GM10248 (cell line): ENCODE measurements at regions not wholly inside any gene's neighbourhood (a gene's known extent, or its start where the extent isn't known, plus 50 kb on each side); places are given as distances from the start of the nearest gene placed in this dataset.

ENCODE experiments used
- CTCF ChIA-PET: fragments of 300-600 bp; sonication (Branson Sonifier 250); formaldehyde crosslinking; extraction: SDS; loops from one replicate; lab custom pipeline; 2021; ENCODE audit warnings: antibody characterized with exemption; lab: Yijun Ruan, JAX
- POLR2A ChIA-PET: fragments of 350-650 bp; sonication (Branson Sonifier 250); formaldehyde crosslinking; extraction: SDS; loops from one replicate; lab custom pipeline; 2020; ENCODE audit warnings: antibody characterized with exemption; lab: Yijun Ruan, JAX
- DNase-seq: peaks from one replicate; pipeline ENCODE4 v3.0.0; 2012; ENCODE audit errors: extremely low spot score
- TF ChIP-seq, protein P1 (sequence below): IDR thresholded peaks from 2 replicates; pipeline ENCODE4 v1.5.1; 2012; ENCODE audit warnings: mild to moderate bottlenecking, low read depth; ENCODE audit errors: extremely low read depth, missing control alignments, control extremely low read depth

DNA sequence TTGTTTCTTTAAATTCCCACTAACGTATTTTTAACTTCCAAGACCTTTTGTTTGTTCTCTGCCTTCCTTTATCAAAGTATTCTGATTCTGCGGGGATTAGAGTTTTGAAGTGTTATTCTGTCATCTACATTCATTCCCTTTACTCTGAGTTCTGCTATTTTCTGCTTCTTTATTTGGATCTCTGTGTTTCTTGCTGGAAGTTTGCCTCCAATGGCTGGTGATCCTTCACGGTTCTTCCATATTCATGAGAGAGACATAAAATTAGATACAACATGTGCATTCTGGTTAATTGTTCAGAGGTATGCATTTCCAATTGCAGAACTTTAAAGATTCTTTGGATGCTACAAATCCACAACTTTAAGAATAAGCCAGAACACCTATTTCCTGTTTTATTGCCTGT is 244.7 kb upstream of the ADARB2 start:
- TF ChIP-seq, protein P1, sequence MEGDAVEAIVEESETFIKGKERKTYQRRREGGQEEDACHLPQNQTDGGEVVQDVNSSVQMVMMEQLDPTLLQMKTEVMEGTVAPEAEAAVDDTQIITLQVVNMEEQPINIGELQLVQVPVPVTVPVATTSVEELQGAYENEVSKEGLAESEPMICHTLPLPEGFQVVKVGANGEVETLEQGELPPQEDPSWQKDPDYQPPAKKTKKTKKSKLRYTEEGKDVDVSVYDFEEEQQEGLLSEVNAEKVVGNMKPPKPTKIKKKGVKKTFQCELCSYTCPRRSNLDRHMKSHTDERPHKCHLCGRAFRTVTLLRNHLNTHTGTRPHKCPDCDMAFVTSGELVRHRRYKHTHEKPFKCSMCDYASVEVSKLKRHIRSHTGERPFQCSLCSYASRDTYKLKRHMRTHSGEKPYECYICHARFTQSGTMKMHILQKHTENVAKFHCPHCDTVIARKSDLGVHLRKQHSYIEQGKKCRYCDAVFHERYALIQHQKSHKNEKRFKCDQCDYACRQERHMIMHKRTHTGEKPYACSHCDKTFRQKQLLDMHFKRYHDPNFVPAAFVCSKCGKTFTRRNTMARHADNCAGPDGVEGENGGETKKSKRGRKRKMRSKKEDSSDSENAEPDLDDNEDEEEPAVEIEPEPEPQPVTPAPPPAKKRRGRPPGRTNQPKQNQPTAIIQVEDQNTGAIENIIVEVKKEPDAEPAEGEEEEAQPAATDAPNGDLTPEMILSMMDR, result no peak
- no peak for DNase-seq
- ChIA-PET POLR2A (no interaction called here), CTCF (no interaction called here)

DNA sequence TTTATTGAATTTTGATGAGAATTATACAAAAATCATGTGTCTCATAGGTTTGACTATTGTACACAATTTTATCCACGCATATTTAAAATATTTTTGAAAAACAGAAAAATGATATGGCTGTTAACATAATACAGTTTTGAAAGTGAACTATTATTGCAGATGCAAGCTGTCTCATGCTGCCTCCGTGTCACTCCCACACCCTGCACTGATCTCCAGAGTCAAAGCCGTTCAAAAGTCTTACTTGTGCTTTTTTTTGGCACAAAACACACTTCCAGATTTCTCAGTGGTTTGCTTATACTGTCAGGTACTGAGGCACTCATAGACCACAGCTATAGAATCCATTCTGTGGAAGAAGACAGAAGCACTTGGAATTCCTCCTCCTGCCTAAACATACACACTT is 243.1 kb upstream of the ADARB2 start:
- CTCF ChIA-PET, result no interaction called here
- DNase-seq, result no peak
- TF ChIP-seq, protein P1, result no peak
- POLR2A ChIA-PET, result no interaction called here

DNA sequence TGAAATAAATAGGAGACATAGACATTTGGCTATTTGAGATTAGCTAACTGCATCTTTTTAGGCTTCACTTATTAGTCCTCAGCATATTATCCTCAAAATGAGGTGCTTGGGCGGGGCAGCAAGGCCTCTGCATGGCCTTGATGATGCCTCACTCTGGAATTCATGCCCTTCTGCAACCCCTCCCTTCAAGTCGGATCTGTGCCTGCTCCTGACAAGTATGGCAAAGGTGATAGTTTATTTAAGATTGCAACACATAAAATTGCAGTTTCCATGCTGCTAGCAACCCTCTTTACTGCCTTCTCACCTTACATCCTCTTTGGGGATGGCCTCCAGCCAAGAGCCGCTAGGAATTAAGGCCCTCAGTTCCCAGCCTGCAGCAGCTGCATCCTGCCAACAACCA is 241.3 kb upstream of the ADARB2 start:
- ChIA-PET CTCF (no interaction called here), POLR2A (no interaction called here)
- TF ChIP-seq, protein P1, result no peak
- no peak for DNase-seq

DNA sequence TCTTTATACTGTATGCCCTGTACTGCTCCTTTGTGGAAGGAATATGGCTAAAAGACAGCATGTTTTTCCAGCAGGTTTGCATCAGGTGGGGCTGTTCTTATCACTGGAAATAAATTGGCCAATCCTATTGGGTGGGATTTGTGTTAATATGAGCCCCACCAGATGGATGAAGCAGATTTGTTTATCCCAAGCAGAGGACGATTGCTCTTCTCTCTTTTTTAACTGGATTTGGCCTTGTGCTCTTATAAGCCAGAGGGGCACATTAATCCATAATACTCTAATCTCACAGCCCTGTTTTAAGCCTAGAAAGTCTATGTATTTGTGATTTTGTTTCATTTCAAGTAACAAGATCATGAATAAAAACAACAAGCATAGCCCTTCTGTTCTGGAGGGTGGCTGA is 240.1 kb upstream of the ADARB2 start:
- POLR2A ChIA-PET, result no interaction called here
- CTCF ChIA-PET, result no interaction called here
- no peak for DNase-seq
- TF ChIP-seq, protein P1, result no peak

DNA sequence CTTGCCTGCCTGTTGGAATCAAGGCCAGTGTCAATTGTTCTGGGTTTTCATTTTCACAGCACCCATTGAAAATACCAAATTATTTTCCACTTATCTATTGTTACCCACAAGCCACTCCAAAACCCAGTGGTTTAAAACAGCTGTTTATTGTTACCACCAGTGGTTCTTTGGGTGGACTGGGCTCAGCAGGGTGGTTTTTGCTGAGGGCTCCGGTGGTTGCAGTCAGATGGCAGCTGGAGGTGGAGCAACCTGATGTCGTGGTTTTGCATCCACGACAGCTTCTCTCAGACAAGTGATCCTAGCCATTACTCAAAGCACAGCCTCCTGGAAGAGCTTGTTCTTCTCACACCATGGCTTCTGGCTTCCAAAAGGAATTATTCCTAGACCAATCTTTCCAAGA is 235.1 kb upstream of the ADARB2 start:
- TF ChIP-seq, protein P1, result no peak
- CTCF ChIA-PET, result no interaction called here
- no peak for DNase-seq
- POLR2A ChIA-PET, result no interaction called here

DNA sequence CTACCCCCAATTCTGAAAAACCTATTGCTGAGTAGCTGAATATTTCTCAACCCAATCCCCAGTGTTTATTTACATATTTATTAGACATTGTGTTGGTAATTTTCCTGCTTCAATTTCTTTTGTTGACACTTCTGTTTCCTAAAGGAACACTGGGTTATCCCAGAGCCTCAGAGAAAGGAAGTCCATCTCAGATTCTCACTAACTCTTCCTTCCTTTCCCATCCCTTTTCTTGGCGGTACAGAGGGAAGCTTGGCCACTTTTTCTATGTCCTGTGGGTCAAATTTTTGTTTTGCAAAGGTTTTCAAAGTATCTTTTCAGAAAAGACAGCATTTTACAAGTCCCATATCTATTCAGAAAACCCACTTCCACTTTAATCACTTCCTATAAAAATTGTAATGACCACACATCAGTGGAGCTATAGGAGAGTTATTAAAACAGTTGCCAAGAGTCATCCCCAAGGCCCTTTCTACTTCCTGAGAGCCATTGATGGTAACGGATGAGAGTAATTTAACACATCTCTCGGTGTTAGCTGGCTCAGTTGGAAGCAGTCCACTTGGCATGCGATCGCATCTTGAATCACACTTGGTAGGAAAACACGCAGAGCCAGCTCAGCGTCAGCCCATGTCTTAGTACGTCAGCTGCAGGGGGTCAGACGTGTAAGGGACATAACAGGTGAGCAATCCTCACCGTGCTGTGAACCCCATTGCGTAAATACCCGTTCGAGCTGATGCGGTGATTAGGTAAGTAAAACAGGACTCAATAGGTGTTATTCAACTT is 231.1 kb upstream of the ADARB2 start:
- no peak for DNase-seq
- ChIA-PET CTCF (no interaction called here), POLR2A (no interaction called here)
- TF ChIP-seq, protein P1, result no peak
